Thoracic aorta (tissue), 2 donors: ENCODE measurements at regions not wholly inside any gene's neighbourhood (a gene's known extent, or its start where the extent isn't known, plus 50 kb on each side); places are given as distances from the start of the nearest gene placed in this dataset.
"Not testable (repeated sequence)": the region's sequence is repeated elsewhere in the genome, so short reads cannot be mapped to it uniquely, and the experiment has no call there.

Experiments
- ATAC-seq: fragments of 150-250 bp; one replicate; pipeline ENCODE4 v1.8.0; 2017; ENCODE audit warnings: low read depth; ENCODE audit not compliant: insufficient number of reproducible peaks, low FRiP score
- DNase-seq: peaks from one replicate; pipeline ENCODE4 v3.0.0-alpha.2; 2020; ENCODE audit warnings: low spot score
- H3K27ac ChIP-seq, 2 donors: fragments of 200-600 bp; sonication (generic); 1 replicate in 1 of 2; 2 replicates in 1 of 2; pipeline ENCODE4 v1.5.1; 2016; ENCODE audit warnings: mild to moderate bottlenecking in 2 of 2, moderate library complexity in 2 of 2
- H3K27me3 ChIP-seq: fragments of 200-600 bp; sonication (generic); replicated peaks from 2 replicates; pipeline ENCODE4 v1.6.0; 2016; ENCODE audit warnings: mild to moderate bottlenecking; ENCODE audit not compliant: insufficient read depth
- H3K36me3 ChIP-seq: fragments of 200-600 bp; sonication (generic); one replicate; pipeline ENCODE4 v1.5.1; 2016
- H3K4me1 ChIP-seq, 2 donors: fragments of 200-600 bp; sonication (generic); 1 replicate in 1 of 2; 2 replicates in 1 of 2; pipeline versions ENCODE4 v1.5.1 to v1.6.0; 2016; ENCODE audit warnings: low read depth in 2 of 2, mild to moderate bottlenecking in 1 of 2; ENCODE audit not compliant: control insufficient read depth in 1 of 2
- H3K4me3 ChIP-seq: fragments of 200-600 bp; sonication (generic); 2 replicates; pipeline ENCODE4 v1.5.1; 2016; ENCODE audit warnings: mild to moderate bottlenecking
- H3K9me3 ChIP-seq: fragments of 200-600 bp; sonication (generic); 2 replicates; pipeline ENCODE4 v1.5.1; 2016
- TF ChIP-seq, protein P1 (sequence below): fragments of 200-600 bp; sonication (generic); IDR thresholded peaks from one replicate; pipeline ENCODE4 v1.5.1; 2019; ENCODE audit warnings: antibody characterized with exemption

- ATAC-seq: no peak
- DNase-seq: no peak
- no peaks in the 10 kb centered on the region for H3K27me3 ChIP-seq
- no peaks in the 10 kb centered on the region for H3K9me3 ChIP-seq
- H3K36me3 ChIP-seq: no peaks in the 10 kb centered on the region
- no peak overlapping the region for H3K27ac ChIP-seq
- no peaks in the 10 kb centered on the region for H3K4me1 ChIP-seq
- TF ChIP-seq, protein P1, sequence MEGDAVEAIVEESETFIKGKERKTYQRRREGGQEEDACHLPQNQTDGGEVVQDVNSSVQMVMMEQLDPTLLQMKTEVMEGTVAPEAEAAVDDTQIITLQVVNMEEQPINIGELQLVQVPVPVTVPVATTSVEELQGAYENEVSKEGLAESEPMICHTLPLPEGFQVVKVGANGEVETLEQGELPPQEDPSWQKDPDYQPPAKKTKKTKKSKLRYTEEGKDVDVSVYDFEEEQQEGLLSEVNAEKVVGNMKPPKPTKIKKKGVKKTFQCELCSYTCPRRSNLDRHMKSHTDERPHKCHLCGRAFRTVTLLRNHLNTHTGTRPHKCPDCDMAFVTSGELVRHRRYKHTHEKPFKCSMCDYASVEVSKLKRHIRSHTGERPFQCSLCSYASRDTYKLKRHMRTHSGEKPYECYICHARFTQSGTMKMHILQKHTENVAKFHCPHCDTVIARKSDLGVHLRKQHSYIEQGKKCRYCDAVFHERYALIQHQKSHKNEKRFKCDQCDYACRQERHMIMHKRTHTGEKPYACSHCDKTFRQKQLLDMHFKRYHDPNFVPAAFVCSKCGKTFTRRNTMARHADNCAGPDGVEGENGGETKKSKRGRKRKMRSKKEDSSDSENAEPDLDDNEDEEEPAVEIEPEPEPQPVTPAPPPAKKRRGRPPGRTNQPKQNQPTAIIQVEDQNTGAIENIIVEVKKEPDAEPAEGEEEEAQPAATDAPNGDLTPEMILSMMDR: no peak
- no peak overlapping the region for H3K4me3 ChIP-seq
Measured at GRCh38 chr10:23493711-23494110, 54.8 kb downstream of the OTUD1 start.

DNA sequence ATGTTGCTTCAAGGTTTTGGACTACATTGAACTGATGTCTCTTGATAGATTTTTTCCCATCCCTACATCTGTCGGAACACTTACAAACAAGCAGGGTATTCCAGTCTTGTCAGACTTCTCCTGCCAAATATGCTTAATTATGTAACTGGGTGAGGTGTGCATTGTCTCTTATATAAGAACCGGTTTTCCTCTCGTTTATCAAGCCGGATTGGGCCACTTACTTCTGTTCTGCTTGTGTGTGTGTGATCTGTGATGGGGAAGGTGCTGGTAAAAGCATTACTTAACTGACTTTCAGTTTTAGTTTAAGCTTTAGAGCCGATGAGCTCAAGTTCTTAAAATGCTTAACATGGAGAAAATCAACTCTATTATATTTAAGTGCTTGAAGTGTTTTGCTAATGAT is 57.9 kb downstream of the OTUD1 start:
- ATAC-seq: no peak
- DNase-seq: no peak

DNA sequence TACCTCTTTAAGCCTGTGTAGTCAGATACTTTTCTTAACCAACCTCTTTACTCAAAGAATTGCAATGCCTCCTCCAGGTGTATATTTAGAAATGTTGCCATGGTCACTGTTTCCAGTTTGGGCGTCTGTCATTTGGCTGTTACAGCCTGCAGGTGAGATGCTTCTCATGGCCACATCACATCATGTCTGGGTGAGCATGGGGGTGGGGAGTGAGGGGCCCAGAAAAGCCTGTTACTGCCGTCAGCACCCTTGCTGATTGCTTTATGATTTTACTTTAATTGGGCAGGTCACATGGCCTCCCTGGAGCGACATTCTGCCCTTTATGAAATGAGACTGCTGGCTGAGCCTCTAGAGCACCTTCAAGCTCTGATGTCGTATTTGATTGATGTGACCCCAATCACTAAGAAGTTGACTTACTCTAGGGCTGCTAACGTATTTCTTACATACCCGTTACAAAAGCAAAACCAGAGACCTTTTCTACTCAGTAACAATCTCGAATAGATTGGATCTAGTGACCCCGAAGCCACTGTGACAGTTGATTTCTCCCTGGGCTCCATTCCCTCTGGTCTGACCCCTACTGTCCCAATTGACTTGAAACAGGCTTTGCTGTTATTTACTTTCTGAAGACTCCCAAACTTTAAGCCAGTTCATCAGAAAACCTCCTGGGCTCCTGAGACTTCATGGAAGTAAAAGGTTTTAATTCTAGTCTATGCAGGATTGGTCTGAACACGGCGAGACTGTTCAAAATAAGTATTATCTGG is 60.7 kb downstream of the OTUD1 start:
- no peak overlapping the region for H3K4me3 ChIP-seq

More for the DNA sequence above, 57.9 kb downstream of the OTUD1 start:
- TF ChIP-seq, protein P1: no peak
- H3K4me3 ChIP-seq: no peak overlapping the region
- no peaks in the 10 kb centered on the region for H3K27me3 ChIP-seq
- H3K27ac ChIP-seq: no peak overlapping the region
- H3K36me3 ChIP-seq: no peaks in the 10 kb centered on the region
- H3K9me3 ChIP-seq: no peaks in the 10 kb centered on the region
- H3K4me1 ChIP-seq: no peaks in the 10 kb centered on the region

DNA sequence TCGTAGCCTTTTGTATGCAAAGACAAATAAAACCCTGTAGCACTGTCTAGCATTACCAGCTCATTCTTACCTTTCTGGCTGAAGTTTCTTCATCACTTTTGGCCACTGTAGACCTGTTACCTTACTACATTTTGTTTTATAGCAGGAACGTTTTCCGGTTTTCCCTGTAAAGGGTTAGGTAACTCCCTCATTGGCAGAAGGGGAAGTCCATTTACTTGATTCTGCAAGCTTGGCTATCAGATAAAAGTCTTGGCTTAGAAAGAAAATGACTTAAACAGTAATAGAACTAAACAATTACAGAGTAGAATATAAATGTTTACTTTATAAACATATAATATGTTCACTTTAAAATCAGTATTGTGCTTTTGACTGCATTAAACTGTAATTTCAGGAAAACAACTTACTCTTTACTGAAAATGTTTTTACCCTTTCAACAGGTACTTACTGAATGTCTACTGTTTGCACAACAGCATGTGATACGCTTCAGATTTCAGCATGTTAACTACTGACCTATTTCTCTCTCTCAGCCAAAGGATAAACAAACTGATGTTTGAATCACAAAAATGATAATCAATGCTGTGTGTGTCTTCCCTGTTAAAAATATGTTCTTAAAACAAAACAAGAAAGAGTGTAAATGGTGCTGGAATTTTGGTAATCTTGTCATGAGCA is 67.1 kb downstream of the OTUD1 start:
- Histone ChIP-seq H3K27ac (no peak overlapping the region), H3K4me3 (no peak overlapping the region), H3K27me3 (no peaks in the 10 kb centered on the region), H3K36me3 (no peaks in the 10 kb centered on the region), H3K9me3 (no peaks in the 10 kb centered on the region), H3K4me1 (no peaks in the 10 kb centered on the region)
- ATAC-seq: no peak
- TF ChIP-seq, protein P1: no peak
- no peak for DNase-seq

More for the DNA sequence above, 60.7 kb downstream of the OTUD1 start:
- Histone ChIP-seq H3K36me3 (no peaks in the 10 kb centered on the region), H3K9me3 (no peaks in the 10 kb centered on the region), H3K27ac (no peak overlapping the region), H3K27me3 (no peaks in the 10 kb centered on the region), H3K4me1 (no peaks in the 10 kb centered on the region)
- ATAC-seq (no peak), DNase-seq (no peak)
- TF ChIP-seq, protein P1: no peak

GRCh38 chr10:23512355-23513058 is 73.6 kb downstream of the OTUD1 start:
- H3K4me1 ChIP-seq: no peaks in the 10 kb centered on the region
- no peaks in the 10 kb centered on the region for H3K27me3 ChIP-seq
- no peak overlapping the region for H3K4me3 ChIP-seq
- DNase-seq (no peak), ATAC-seq (no peak)
- TF ChIP-seq, protein P1: no peak
- H3K27ac ChIP-seq: no peak overlapping the region
- H3K36me3 ChIP-seq: no peaks in the 10 kb centered on the region
- no peaks in the 10 kb centered on the region for H3K9me3 ChIP-seq

DNA sequence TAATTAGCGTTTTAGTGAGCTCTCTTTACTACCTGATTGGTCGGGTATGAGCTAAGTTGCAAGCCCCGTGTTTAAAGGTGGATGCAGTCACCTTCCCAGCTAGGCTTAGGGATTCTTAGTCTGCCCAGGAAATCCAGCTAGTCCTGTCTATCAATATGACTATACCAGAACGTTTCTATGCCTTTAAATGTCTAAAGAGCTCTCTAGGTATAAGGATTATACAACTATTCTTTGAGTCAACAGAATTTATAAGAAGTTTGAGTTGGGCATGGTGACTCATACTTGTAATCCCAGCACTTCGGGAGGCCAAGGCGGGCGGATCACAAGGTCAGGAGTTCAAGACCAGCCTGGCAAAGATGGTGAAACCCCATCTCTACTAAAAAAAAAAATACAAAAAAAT is 74.7 kb downstream of the OTUD1 start:
- not testable (repeated sequence) for H3K36me3 ChIP-seq, DNase-seq, H3K9me3 ChIP-seq, H3K27ac ChIP-seq, H3K27me3 ChIP-seq, H3K4me3 ChIP-seq, H3K4me1 ChIP-seq, ATAC-seq
